ENCODE measurements at regions not wholly inside any gene's neighbourhood (a gene's known extent, or its start where the extent isn't known, plus 50 kb on each side); places are given as distances from the start of the nearest gene placed in this dataset.

- TF ChIP-seq GATA1 (IDR thresholded peaks at IDR 0.05; ENCODE audit: low read depth, low read length) (no peak), POLR2A (IDR thresholded peaks at IDR 0.05; ENCODE audit: low read length) (no peak)
- DNase-seq, result no peak
These were observed 473.9 kb downstream of the FGF9 start for GRCh38 chr13:22144806-22145205.

GRCh38 chr13:22148187-22148586 is 477.3 kb downstream of the FGF9 start:
- no peak for DNase-seq
- no peak for TF ChIP-seq POLR2A (IDR thresholded peaks at IDR 0.05; ENCODE audit: low read length)
- TF ChIP-seq GATA1 (IDR thresholded peaks at IDR 0.05; ENCODE audit: low read depth, low read length), result no peak

GRCh38 chr13:22152751-22153150 is 481.9 kb downstream of the FGF9 start:
- DNase-seq, result no peak
- TF ChIP-seq GATA1 (IDR thresholded peaks at IDR 0.05; ENCODE audit: low read depth, low read length) (no peak), POLR2A (IDR thresholded peaks at IDR 0.05; ENCODE audit: low read length) (no peak)

GRCh38 chr13:22154041-22154440 is 483.2 kb downstream of the FGF9 start:
- DNase-seq, result no peak
- TF ChIP-seq GATA1 (IDR thresholded peaks at IDR 0.05; ENCODE audit: low read depth, low read length) (no peak), POLR2A (IDR thresholded peaks at IDR 0.05; ENCODE audit: low read length) (no peak)

DNA sequence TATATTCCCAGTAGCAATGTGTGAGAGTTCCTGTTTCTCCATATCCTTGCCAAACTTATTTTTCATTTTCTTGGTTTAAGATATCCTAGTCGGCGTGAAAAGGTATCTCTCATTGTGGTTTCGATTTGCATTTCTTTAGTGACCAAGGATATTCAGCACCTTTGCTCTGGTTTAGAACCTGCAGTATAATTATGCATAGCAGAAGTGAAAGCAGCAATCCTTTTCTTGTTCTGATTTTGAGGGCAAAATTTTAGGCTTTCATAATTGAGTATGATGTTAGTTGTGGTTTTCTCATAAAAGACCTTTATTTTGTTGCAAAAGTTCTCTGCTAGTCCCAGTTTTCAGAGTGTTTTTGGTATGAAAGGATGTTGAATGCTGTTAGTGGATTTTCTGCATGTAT is 491.0 kb downstream of the FGF9 start:
- TF ChIP-seq POLR2A (IDR thresholded peaks at IDR 0.05; ENCODE audit: low read length), result no peak
- no peak for TF ChIP-seq GATA1 (IDR thresholded peaks at IDR 0.05; ENCODE audit: low read depth, low read length)
- no peak for DNase-seq

DNA sequence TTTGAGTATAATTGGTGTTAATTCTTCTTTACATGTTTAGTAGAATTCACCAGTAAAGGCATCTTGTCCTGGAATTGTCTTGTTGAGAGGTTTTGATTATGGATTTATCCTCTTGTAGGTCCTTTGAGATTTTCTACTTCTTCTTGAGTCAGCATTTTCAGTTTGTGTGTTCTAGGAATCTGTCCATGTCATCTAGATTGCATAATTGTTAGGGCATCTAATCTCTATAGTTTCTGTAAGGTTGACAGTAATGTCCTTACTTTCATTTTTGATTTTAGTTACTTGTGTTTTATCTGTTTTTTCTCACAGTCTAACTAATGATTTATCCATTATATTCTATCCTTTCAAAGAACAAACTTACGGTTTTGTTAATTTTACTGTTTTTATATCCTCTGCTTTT is 492.0 kb downstream of the FGF9 start:
- TF ChIP-seq POLR2A (IDR thresholded peaks at IDR 0.05; ENCODE audit: low read length) (no peak), GATA1 (IDR thresholded peaks at IDR 0.05; ENCODE audit: low read depth, low read length) (no peak)
- no peak for DNase-seq

GRCh38 chr13:22168437-22169190 is 497.7 kb downstream of the FGF9 start:
- TF ChIP-seq GATA1 (IDR thresholded peaks at IDR 0.05; ENCODE audit: low read depth, low read length) (no peak), POLR2A (IDR thresholded peaks at IDR 0.05; ENCODE audit: low read length) (no peak)
- DNase-seq, result no peak

GRCh38 chr13:22169473-22169872 is 498.6 kb downstream of the FGF9 start:
- DNase-seq, result no peak
- TF ChIP-seq POLR2A (IDR thresholded peaks at IDR 0.05; ENCODE audit: low read length), result no peak
- TF ChIP-seq GATA1 (IDR thresholded peaks at IDR 0.05; ENCODE audit: low read depth, low read length), result no peak

DNA sequence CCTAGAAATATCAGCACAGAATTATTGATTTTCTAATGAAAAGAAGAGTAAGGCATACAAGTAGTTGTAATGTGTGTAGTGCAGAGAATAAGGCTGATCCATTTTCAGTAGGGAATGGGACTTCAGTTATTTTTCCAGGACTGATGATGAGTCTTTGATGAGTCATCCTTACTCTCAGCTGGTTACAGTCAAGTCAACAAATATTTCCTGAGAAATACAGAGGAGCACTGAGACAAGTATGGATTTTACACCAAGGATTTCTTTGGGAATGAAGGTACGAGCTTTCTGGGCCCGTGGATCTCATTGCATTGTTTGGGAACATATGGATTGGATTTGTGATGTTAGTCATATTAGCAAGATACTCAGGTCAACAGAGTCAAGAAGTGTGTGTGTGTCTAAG is 502.7 kb downstream of the FGF9 start:
- TF ChIP-seq POLR2A (IDR thresholded peaks at IDR 0.05; ENCODE audit: low read length), result no peak
- no peak for DNase-seq

DNA sequence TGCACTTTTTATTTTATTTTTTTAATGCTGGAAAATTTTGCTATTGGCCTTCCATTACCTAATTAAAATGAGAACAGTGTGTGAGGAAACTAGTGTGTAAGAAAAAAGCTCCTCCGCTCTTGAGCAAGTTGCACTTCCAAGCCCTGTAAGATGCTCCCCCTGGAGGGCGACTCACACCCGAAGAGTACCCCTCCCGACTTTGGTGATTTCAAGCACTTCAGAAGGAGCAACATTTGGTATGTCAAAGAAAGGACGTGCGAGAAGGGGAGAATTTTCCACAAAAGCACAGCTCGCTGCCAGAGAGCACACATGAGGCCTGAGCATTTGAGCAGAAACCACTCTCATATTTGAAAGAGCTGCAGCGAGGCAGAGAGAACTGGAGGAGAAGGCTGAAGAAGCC is 504.4 kb downstream of the FGF9 start:
- no peak for TF ChIP-seq POLR2A (IDR thresholded peaks at IDR 0.05; ENCODE audit: low read length)
- TF ChIP-seq GATA1 (IDR thresholded peaks at IDR 0.05; ENCODE audit: low read depth, low read length), result no peak
- no peak for DNase-seq

- DNase-seq, result no peak
- no peak for TF ChIP-seq POLR2A (IDR thresholded peaks at IDR 0.05; ENCODE audit: low read length)
- no peak for TF ChIP-seq GATA1 (IDR thresholded peaks at IDR 0.05; ENCODE audit: low read depth, low read length)
These were observed 504.9 kb downstream of the FGF9 start for GRCh38 chr13:22175815-22176214.

- no peak for DNase-seq
- no peak for TF ChIP-seq POLR2A (IDR thresholded peaks at IDR 0.05; ENCODE audit: low read length)
- no peak for TF ChIP-seq GATA1 (IDR thresholded peaks at IDR 0.05; ENCODE audit: low read depth, low read length)
These were observed 506.2 kb downstream of the FGF9 start for GRCh38 chr13:22176968-22177520.

- no peak for DNase-seq
These were observed 508.0 kb downstream of the FGF9 start for GRCh38 chr13:22178878-22179277.

DNA sequence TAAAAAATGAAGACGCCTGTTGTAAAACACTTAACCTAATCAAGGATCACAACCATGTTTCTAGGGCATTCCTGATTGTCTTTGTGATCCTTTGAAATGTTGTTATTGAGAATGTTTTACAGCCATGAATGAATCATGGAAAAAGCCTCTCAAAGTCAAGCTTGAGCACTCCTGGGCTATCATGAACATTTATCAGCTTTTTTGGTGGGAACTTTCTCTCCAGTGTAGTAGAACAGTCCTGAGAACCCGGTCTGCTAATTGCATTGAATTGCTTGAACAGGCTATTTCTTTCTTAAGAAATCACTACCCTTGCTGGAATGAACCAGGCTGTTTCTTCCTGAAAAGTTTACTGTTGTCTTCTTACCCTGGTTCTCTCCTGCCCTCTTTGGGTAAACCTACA is 516.5 kb downstream of the FGF9 start:
- DNase-seq, result no peak
- TF ChIP-seq POLR2A (IDR thresholded peaks at IDR 0.05; ENCODE audit: low read length) (no peak), GATA1 (IDR thresholded peaks at IDR 0.05; ENCODE audit: low read depth, low read length) (no peak)

More at GRCh38 chr13:22178878-22179277, 508.0 kb downstream of the FGF9 start:
- TF ChIP-seq GATA1 (IDR thresholded peaks at IDR 0.05; ENCODE audit: low read depth, low read length), result no peak
- TF ChIP-seq POLR2A (IDR thresholded peaks at IDR 0.05; ENCODE audit: low read length), result no peak
